ENCODE measurements at regions not wholly inside any gene's neighbourhood (a gene's known extent, or its start where the extent isn't known, plus 50 kb on each side); places are given as distances from the start of the nearest gene placed in this dataset.

- Histone ChIP-seq H3K9me1 (ENCODE audit: control insufficient read depth, insufficient read depth, low read length) (no peaks in the 10 kb centered on the region), H3K27ac (ENCODE audit: extremely low read depth, low read depth, low read length) (no peak overlapping the region), H3K79me2 (ENCODE audit: control insufficient read depth, insufficient read depth, low read length) (no peaks in the 10 kb centered on the region), H3K36me3 (ENCODE audit: control insufficient read depth, insufficient read depth, low read length) (no peaks in the 10 kb centered on the region), H3K4me1 (replicated peaks in 1 of 2; ENCODE audit: control insufficient read depth in 2 of 2, insufficient read depth in 2 of 2, low read length in 2 of 2) (no peaks in the 10 kb centered on the region), H4K20me1 (replicated peaks; ENCODE audit: control insufficient read depth, insufficient read depth, low read length) (no peaks in the 10 kb centered on the region), H3K4me3 (no peak overlapping the region), H3K9ac (ENCODE audit: insufficient read depth in 1 of 2, low read depth in 2 of 2, low read length in 2 of 2) (no peak overlapping the region), H3K27me3 (ENCODE audit: control insufficient read depth in 2 of 2, insufficient read depth in 2 of 2, low read length in 2 of 2) (no peaks in the 10 kb centered on the region), H3K9me3 (replicated peaks; ENCODE audit: control insufficient read depth, insufficient read depth, low read depth, low read length) (no peaks in the 10 kb centered on the region), H3K4me2 (ENCODE audit: insufficient read depth, low read length) (no peak overlapping the region), H2AFZ (ENCODE audit: low read depth, low read length) (no peak overlapping the region)
- in situ Hi-C loops (cut with MboI): no loop called here
- no peak for DNase-seq (ENCODE audit: extremely low read depth in 1 of 4, low spot score in 3 of 4)
- intact Hi-C loops (cut with micrococcal nuclease): no loop called here
- POLR2A ChIA-PET: no interaction called here
- TF ChIP-seq DPF2 (IDR thresholded peaks at IDR 0.05): no peak
- TF ChIP-seq POLR2G (IDR thresholded peaks at IDR 0.05; ENCODE audit: low read depth, low read length): no peak
- no peak for TF ChIP-seq ARID1B (IDR thresholded peaks at IDR 0.05)
- no peak for TF ChIP-seq KAT2B (IDR thresholded peaks at IDR 0.05; ENCODE audit: low read depth, low read length)
- TF ChIP-seq ZNF3 (CRISPR knock-in tag; IDR thresholded peaks at IDR 0.05): no peak
- no peak for TF ChIP-seq ZFPM2 (CRISPR knock-in tag; IDR thresholded peaks at IDR 0.05)
- TF ChIP-seq ELK1 (CRISPR knock-in tag; IDR thresholded peaks at IDR 0.05): no peak
- TF ChIP-seq SRSF9 (IDR thresholded peaks at IDR 0.05; ENCODE audit: borderline replicate concordance, low read depth, low read length): no peak
- TF ChIP-seq ATF7 (IDR thresholded peaks at IDR 0.05): no peak
- TF ChIP-seq ZNF280B (CRISPR knock-in tag; IDR thresholded peaks at IDR 0.05): no peak
- no peak for TF ChIP-seq KLF13 (tag; IDR thresholded peaks at IDR 0.05; ENCODE audit: borderline replicate concordance, low read depth)
- TF ChIP-seq ZBTB26 (CRISPR knock-in tag; IDR thresholded peaks at IDR 0.05): no peak
- TF ChIP-seq ZNF639 (CRISPR knock-in tag; conservative IDR thresholded peaks at IDR 0.05 in 1 of 2, IDR thresholded peaks at IDR 0.05 in 1 of 2): no peak
- no peak for TF ChIP-seq NEUROD1 (IDR thresholded peaks at IDR 0.05; ENCODE audit: borderline replicate concordance, low read depth, low read length, partially characterized antibody)
- CTCF ChIA-PET (ENCODE audit: low intra/inter-chr PET ratio): no interaction called here
- no TSS peak for BruUV-seq (replicated peaks)
- no peak for FAIRE-seq
- WGBS (ENCODE audit: insufficient coverage, low coverage, missing lambda C conversion rate): no CpG with 5 or more reads among the region's 1 CpG
- ATAC-seq: no peak
Observed at GRCh38 chr2:13751955-13752354, 880.6 kb upstream of the LRATD1 start.
